Astrocyte of the hippocampus (primary cell): ENCODE measurements at regions not wholly inside any gene's neighbourhood (a gene's known extent, or its start where the extent isn't known, plus 50 kb on each side); places are given as distances from the start of the nearest gene placed in this dataset.
"Not testable (repeated sequence)": the region's sequence is repeated elsewhere in the genome, so short reads cannot be mapped to it uniquely, and the experiment has no call there.

Source experiments
- DNase-seq: peaks from one replicate; pipeline ENCODE4 v3.0.0; 2011; ENCODE audit warnings: low read depth, low spot score

DNA sequence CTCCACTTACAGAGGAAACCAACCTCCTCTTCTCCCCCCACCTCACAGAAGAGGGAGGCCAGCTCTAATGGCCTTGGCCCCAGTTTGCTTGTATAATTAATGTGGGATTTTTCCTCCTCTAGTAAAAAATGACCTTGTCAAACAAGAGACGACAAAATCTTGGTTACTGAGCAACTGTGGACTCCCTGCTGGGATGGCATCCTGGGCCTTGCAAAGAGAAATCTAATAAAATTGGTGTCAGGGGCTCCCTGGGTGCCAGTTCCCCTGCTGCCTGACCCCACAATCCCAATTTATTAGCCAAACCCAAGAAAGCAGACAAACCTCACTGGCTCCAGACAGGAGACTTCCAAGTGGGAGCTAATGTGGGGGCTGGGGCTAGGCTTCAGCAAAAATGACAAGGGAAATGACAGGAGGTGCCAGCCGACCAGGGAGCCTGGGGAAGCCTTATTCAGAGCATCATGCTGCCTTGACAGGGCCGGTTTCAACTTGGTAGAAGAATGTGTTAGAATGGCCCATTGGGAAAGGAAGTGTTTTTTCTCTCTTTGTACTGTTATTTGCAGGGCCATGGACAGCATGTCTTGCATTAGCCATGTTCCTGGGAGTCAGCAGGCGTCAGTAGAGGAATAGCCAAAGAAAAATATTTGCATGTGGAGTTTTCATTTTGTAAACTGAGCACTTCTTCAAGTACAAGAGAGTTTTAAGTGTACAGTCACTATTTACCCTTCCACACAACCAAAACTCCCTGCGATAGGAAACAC lies 816.9 kb downstream of the DHX35 start:
- no peak for DNase-seq

DNA sequence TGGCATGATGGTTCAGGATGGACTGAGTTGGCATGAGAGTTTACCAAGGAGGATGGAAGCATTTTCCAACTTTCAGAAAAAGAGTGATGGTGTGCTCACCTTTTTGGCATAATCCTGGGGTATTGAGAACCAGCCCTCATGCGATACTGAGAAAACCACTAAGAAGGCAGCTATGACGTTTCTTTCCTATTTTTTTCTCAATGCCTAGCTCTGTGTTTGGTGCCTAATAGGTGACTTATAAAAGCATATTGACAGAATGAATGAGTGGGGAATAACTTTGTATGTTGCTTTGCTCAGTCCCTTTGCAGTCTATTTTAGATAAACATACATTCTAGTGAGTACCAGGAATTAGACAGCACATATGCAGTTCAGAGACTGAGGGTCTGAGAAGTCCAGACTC lies 816.3 kb downstream of the DHX35 start:
- DNase-seq, result no peak

DNA sequence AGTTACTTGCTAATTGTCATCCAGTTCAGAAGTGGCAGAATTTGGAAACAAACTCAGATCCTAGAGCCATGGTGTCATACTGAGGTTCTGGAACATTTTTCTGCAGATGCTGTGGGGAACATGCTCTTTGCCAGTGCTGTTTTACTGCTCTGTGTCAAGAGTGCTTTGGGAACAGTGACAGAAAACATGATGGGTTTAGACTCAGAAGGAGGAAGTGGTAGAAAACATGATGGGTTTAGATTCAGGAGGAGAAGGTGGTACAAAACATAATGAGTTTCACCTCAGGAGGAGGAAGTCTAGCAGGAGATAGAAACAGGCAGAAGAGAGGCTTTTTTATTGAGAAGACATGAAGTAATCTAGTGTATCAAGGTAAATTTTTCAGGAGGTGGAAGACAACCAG lies 815.5 kb downstream of the DHX35 start:
- no peak for DNase-seq

DNA sequence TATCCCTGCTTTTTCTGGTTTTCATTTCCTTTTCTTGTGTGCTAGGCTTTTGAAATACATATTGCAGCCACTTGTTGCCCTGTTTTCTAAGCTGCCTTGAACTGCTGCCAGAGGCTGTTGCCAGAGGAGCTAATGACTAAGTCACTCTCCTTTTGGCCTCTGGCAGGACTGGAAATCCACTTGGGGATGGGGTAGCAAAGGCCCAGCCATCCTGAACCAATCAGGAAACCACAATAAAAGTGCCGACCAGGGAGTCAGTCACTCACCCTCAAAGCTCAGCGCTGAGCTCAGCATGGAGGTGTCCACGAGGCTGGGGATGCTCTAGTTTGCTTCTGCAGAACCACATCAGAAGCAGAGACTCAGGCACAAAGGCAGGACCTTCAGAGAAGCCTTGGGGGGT lies 813.0 kb downstream of the DHX35 start:
- DNase-seq, result peak; percentile 48

DNA sequence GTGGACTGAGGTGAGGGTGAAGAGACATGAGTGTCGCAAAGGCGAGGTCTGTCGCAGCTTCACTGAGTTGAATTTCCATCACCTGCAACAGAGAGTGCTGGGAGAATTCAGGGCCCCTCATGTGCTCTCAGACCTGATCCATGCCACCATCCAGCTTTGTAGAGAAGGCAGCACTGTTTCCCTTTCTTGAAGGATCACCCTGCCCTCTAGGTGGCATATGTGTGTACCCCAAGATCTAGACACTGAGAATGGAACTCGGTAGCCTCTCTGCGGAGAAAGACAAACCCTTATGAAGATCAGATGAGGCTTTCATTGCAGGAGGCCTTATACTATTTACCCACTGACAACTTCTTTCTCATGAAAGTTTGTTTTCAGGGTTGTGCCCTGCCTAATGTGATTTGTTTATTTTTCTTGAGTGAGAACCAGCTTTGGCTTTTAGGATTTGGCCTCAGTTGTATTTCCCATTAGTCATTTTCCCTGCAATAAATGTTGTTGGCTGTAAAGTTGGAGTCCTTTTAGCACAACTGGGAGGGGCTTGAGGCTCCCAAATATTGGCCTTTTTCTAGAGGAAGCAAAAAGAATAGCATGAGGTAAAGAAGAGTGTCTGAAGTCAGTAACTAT lies 811.3 kb downstream of the DHX35 start:
- DNase-seq, result no peak

DNA sequence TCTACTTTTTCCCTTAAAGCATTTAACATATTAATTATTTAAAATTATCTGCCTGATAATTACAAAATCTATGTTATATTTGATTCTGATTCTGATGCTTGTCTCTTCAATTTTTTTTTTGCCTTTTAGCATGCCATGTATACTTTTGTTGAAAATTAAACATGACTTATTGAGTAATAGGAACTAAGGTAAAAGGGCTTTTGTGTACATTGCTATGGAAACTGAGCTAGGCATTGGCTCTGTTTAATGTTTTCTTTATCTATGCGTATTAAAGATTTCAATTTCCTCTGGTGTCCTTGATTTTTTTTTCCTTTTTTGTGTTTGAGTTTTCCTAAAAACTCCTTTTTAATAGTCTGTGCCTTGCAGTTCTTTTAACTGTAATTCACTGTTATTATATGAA lies 805.2 kb downstream of the DHX35 start:
- DNase-seq, result no peak

DNA sequence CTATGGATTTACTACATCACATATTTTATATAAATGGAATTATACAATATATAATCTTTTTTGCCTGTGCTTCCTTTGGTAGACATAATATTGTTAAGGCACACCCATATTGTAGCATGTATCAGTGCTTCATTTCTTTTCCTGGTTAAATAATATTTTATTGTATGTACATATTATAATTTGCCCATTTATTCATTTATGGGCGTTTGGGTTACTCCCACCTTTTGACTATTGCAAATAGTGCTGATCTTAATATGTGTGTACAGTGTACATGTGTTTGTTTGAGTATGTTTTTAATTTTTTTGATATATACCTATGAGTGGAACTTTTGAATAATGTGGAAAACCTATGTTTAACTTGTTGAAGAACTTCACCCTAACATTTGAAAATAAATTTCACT lies 804.2 kb downstream of the DHX35 start:
- DNase-seq, result no peak

DNA sequence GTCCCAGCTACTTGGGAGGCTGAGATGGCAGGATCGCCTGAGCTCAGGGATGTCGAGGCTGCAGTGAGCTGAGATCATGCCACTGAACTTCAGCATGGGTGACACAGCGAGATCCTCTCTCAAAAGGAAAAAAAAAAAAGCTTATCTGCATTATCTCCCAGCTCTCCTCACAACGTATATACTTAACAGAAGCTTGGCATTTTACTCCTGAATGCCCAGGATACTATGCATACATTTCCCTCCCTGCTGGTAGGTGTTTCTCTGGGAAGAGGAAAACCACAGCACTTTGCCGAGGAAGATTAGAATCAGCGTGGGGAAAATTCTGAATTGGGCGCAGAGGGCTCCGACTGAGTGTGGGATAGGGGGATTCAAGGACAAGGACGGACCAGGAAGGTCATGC lies 800.6 kb downstream of the DHX35 start:
- no peak for DNase-seq

DNA sequence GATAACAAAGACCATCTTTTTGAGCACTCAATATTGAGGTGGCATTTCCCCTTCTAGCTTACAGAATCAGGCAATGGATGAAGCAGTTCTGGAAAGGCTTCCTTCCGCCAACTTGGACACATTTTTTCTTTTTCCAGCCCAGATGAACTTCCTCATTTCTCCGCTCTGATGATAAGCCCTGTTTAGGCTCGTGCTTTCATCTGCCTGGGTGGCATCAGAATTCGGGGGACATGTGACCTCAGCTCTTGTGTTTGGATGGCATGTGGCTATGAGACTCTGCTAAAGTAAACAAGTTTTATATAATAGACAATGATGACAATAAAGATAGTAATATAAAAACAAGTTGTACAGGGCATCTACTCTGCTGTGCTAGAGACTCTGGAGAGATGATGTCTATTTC lies 796.7 kb downstream of the DHX35 start:
- DNase-seq, result no peak

DNA sequence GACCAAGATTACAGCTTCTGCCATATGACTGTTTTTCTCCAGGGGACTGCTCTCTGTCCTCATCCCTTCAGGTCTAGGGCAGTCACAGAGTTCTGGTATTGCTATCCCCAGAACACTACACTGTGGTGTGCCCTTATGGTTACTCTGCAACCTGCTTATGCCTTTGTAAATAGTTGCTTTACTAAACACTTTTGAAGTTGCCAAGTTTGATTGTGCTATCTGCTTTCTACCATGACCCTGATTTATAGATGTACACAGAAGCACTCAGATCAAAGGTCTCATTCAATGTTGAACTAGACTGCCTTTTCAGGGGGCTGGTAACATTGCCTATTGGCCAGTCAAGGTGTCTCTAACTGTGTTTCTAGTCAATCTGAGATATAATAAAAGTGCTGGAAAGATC lies 794.7 kb downstream of the DHX35 start:
- DNase-seq, result no peak

DNA sequence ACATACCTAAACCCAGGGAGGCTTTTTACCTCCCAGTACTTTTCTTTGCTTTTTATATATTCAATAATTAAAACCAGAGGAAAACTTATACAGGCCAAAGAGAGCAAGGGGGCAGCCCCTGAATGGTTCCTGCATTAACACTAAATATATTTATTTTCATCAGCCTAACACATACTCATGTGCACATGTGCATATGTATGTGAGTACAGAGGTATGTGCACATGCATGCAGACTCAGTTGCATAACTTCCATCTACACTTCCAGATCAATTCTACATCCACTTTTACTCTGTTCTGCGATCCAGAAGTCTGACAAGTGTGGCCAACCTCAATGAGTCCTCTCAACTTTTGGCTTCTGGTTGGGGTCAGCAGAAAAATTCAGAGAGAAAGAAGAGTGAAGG lies 794.2 kb downstream of the DHX35 start:
- DNase-seq, result no peak

DNA sequence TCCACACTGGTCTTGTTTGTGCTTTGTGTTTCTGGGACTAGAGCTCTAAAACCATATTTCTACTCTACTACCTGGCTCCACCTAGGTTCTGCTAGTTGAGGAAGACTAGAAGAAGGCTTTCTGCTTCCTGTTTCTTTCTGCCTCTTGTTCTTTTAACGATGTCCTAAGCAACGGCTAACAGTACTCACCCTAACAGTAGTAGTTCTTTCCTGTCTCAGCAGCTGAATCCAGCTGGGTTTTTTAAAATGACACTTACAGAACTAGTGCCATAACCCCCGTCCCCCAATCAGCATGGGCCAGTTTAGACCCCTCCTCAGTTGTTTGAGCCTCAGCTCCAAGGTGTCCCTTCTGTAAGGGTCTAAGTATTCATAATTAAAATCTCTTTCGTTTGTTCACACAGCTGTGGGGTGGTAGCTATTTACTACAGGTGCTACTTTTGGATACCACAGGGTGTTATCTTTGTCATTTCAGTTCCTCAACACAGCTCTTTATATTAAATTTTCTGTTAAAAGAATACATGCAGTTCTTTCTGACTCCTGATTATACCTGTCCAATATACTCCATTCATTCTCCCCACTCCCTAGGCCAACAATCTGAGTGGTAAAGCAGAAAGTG lies 790.2 kb downstream of the DHX35 start:
- no peak for DNase-seq

DNA sequence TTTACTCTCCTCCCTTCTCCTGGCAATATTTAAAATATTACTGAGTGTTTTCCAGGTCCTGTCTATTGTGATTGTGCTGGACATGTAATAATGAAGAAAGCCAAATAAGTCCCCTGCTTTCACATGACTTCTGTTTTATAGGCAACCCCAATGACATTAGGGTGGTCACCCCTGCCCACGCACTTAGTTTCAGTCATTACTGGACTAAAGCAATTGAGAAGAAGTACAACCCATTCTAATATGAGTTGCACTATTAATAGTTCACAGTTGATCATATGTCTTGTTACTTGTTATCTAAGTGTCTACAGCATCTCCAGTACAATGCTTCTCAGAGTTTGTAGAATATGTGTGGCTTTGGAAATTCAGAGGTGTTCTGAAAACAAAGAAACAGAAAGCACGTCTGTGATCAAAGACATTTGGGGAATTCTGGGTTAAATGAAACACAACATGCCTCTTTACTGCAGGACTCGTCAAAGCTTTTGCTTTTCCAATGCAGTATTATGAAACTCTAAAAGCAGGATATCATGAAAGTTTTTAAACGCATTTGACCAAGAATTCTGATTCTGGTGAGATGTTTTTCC lies 789.5 kb downstream of the DHX35 start:
- DNase-seq, result no peak

DNA sequence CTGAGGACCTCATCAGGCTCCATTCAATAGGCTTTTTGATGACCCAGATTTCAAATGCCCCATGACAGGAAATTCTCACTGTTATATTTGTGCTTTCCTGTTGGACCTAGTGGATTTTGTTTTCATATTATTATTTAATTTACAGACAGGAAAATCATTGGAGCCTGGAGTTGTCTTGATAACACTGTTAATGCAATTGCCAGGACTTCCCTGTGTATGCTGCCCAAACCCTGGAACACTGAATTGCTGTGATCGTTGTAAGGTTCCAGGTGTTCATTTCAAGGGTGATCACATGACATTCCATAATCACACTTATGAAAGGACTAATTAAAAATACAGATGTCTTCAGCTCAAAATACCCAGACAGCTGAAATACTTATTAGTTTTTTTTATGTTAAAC lies 783.2 kb downstream of the DHX35 start:
- DNase-seq, result no peak

DNA sequence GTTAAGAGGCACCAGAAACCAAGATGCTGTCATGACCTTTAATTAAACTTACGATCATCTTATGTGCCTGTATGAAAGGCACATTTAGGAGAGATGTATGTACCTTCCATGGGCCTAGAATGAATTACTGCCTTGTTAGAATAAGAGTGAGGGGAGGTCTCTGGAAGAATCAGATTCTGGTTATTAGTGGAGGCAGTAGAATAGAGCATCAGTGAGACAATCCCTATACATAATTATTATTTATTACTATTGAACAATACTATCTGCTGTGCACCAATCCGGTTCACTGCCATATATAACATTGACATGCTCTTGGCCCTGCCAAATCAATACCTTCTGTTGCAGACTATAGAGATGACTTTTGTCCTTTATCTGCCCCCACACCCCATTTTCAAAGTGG lies 776.5 kb downstream of the DHX35 start:
- no peak for DNase-seq

DNA sequence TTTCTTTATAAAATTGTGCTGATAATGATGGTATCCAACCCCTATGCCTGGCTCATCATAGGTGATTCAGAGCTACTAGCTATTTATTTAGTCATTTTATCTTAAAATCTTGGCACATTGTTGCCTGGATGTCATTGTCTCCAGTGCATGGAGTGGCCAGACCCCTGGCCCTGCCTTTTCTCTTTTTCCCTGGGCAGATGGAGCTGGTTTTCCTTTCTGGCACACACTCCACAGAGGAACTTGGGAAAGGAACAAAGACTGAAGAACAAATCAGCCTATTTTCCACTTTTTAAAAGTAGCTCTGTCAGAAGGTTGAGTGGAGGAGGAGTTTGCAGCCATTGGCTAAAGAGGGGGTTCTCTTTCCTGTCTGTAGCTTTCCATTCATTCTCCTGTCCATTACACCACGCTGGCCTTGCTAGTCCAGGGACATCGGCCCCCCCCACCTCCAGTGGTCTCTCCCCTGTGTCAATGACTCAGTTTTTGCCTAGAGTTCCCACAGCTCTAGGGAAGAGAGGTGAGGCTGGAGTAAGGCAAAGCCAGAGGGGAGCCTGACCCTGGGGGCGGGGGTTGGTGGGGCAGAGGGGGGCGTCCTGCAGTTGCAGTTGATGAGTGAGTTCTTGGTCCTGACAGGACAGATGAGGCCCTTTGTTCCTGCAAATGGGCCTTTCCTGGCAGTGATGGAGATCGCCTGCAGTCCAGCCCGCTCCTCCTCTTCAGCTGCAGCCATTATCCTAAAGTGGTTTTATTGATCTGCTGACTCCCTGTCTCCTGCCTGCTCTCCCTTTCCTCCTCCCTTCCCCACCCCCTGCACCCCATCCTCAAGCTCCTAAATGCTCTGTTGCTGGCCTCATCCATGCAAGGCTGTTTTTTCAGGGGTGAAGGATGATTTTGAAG lies 774.5 kb downstream of the DHX35 start:
- DNase-seq, result no peak

DNA sequence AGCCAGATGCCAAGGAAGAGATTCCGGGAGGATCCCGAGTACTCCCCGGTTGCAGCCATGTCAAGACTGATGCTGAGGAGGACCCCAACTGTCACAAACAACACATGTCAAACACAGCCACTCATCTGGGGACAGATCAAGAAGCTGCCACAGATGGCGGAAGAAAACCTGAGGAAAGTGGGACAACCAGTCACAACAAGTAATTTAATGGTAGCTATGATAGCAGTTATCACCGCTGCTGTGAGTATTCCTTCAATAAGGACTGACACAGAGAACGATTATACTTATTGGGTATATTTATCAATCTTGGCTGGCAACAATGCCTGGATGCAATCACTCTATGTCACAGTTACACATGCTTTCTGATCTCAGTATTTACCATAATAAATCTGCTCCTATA lies 763.4 kb downstream of the DHX35 start:
- not testable (repeated sequence) for DNase-seq

DNA sequence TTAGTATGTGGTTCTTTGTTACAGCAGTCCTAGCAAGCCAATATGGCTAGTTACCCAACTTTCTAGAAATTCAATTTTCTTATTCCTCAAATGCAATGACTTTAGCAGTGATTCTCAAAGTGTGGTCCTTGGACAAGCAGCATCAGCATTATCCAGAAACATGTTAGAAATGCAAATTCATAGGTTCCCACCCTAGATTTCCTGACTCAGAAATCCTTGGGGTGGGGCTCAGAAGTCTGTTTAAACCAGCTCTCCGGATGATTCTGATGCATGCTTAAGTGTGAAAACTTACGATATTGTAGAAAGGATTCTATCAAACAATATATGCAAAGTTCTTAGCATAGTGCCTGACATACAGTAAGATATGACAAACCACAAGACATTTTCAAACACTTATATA lies 757.1 kb downstream of the DHX35 start:
- DNase-seq, result no peak

DNA sequence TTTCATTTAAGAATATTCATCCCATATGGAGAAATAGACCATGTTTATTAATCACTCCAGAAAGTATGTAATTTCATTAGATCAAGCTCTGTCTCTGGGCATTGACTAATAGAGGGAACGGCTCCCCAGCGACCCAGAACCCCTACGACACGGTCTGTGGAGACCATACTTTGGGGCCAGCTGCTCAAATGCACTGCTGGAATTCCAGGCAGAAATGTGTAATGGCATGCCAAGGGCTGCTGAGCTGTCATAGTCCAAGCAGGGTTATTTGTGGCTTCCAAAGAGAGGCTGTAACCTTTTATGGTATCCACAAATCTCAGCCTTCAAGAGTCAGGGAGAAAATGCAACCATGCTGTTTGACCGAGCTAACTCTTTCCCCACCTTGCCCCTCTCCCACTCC lies 755.8 kb downstream of the DHX35 start:
- DNase-seq, result no peak

DNA sequence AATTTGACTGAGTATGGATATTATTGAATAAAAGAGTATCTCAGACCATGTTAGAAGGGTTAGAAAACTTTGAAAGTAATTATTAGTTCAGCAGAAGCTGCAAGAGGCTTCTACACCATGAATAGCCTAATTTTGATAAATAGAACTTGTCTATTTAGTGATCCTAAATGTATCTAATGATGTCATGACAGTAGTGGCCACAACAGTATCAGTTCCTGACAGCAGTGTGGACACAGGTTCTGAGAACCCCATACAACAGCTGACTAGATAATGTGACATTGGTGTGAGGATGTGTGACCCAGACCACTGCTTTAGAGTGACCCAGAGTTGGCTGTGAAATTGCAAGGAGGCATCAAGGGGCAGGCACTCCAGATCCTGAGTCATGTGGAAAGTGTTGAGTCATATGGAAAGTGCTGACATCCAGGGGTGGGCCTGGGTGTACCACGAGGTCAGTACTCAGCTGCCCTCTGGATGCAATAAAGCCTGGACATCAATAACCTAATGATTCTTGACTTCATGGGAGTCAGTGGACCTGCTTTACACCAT lies 754.7 kb downstream of the DHX35 start:
- DNase-seq, result no peak

DNA sequence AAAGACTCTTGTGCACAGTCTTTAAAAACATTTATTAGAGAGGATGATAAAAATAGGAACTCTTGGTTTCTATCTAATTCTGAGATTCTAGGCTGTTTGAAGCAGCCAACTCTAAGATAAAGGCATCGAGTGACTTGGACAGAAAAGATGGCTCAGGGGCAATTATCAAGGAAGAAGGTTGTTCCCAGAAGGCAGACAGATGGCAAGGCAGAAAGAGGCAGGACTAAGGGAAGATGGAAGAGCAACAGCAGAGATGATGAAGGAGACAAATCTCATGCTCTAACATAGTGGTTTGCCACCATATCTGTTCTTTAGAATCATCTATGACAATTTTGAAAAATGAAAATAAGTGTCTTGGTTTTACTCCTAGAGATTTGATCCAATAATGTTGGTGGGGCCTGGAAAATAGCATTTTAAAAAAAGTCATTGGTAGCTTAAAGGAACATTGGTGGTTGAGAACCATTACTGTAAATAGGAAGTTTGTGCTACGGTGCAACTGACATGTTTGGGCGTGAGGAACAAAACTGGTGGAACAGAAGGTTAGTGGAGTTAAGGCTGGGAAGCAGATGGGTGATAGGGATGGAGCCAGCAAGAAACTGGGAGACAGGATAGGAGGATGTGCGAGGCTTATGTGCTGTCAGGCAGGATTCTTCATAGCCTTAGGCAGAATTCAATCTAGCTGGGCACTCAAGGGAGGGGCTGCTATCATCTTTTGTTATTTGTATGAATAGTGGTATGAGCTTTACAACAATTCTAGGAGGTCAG lies 751.1 kb downstream of the DHX35 start:
- DNase-seq, result no peak
